ENCODE measurements at regions not wholly inside any gene's neighbourhood (a gene's known extent, or its start where the extent isn't known, plus 50 kb on each side); places are given as distances from the start of the nearest gene placed in this dataset.

- WGBS, 2 donors, result 65 to 87% methylated on average over 1 of the region's 1 CpG
- Histone ChIP-seq H3K27me3 (no peaks in the 10 kb centered on the region), H3K27ac (no peak overlapping the region), H3K9me3 (no peaks in the 10 kb centered on the region), H3K4me1 (no peaks in the 10 kb centered on the region), H3K36me3 (no peaks in the 10 kb centered on the region), H3K4me3 (replicated peaks in 1 of 3) (no peak overlapping the region)
- intact Hi-C loops (cut with DNase I), result no loop called here
- no peak for DNase-seq
- TF ChIP-seq, protein P1, sequence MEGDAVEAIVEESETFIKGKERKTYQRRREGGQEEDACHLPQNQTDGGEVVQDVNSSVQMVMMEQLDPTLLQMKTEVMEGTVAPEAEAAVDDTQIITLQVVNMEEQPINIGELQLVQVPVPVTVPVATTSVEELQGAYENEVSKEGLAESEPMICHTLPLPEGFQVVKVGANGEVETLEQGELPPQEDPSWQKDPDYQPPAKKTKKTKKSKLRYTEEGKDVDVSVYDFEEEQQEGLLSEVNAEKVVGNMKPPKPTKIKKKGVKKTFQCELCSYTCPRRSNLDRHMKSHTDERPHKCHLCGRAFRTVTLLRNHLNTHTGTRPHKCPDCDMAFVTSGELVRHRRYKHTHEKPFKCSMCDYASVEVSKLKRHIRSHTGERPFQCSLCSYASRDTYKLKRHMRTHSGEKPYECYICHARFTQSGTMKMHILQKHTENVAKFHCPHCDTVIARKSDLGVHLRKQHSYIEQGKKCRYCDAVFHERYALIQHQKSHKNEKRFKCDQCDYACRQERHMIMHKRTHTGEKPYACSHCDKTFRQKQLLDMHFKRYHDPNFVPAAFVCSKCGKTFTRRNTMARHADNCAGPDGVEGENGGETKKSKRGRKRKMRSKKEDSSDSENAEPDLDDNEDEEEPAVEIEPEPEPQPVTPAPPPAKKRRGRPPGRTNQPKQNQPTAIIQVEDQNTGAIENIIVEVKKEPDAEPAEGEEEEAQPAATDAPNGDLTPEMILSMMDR (IDR thresholded peaks at IDR 0.05), result no peak
- no peak for TF ChIP-seq POLR2A (IDR thresholded peaks at IDR 0.05)
Measured at GRCh38 chr11:37574361-37574760, 976.3 kb upstream of the RAG2 start.

DNA sequence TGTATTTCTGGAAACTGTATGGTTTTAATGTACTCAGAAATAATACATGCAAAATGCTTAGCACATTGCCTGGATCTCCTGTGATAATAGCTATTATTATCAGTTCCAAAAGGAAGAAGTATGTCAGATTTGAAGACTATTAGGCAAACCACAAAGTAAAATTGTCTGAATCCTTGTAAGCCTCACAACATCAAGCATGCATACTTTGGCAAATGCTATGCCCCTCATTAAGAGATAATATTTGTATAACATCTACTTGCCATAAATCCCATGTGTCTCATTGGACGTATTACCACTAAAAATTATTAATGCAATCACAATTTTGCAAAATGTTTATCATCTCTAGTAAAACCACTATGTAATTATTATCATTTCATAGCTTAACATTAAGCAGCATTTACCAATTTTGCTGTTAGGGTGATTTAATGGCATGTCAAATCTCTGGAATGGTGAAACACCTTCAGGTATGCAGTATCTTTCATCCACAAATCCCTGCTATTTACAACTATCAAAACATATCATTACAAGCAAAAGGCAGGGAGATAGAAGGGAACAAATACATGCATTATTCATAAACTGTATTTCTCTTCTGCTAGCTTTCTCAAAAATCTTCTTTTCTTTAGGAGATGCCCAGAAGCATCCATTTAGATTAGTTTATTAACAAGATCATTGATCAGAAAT, 974.6 kb upstream of the RAG2 start:
- H3K36me3 ChIP-seq, result no peaks in the 10 kb centered on the region
- WGBS, 2 donors, result 53 to 75% methylated on average over 1 of the region's 1 CpG
- intact Hi-C loops (cut with DNase I), result no loop called here
- H3K4me1 ChIP-seq, result no peaks in the 10 kb centered on the region
- no peak for DNase-seq
- no peaks in the 10 kb centered on the region for H3K9me3 ChIP-seq
- TF ChIP-seq, protein P1 (IDR thresholded peaks at IDR 0.05), result no peak
- TF ChIP-seq POLR2A (IDR thresholded peaks at IDR 0.05), result no peak
- H3K27ac ChIP-seq, result no peak overlapping the region
- no peaks in the 10 kb centered on the region for H3K27me3 ChIP-seq
- no peak overlapping the region for H3K4me3 ChIP-seq (replicated peaks in 1 of 3)

DNA sequence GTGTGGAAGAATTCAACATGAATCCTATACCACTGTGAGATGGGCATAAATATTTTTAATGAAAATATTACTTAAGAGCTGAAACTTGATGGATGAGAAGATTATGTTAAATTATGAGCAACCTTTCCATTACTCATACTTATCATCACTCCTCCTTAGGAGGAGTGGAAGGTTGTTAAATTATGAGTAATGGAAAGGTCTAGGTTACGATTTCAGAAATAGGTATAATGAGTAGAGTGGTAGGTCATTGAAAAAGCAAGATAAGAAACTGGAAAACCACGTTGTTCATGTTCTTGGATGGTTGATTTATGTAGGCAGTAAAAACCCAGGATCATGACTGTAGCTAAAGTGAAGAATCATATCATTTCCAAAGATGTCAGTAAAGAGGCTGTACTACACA, 973.2 kb upstream of the RAG2 start:
- no peak for TF ChIP-seq POLR2A (IDR thresholded peaks at IDR 0.05)
- TF ChIP-seq, protein P1 (IDR thresholded peaks at IDR 0.05), result no peak
- Histone ChIP-seq H3K36me3 (no peaks in the 10 kb centered on the region), H3K4me3 (replicated peaks in 1 of 3) (no peak overlapping the region), H3K27ac (no peak overlapping the region), H3K4me1 (no peaks in the 10 kb centered on the region), H3K9me3 (no peaks in the 10 kb centered on the region), H3K27me3 (no peaks in the 10 kb centered on the region)
- DNase-seq, result no peak
- WGBS, 2 donors, result 69 to 71% methylated on average over 2 of the region's 2 CpGs
- intact Hi-C loops (cut with DNase I), result no loop called here

DNA sequence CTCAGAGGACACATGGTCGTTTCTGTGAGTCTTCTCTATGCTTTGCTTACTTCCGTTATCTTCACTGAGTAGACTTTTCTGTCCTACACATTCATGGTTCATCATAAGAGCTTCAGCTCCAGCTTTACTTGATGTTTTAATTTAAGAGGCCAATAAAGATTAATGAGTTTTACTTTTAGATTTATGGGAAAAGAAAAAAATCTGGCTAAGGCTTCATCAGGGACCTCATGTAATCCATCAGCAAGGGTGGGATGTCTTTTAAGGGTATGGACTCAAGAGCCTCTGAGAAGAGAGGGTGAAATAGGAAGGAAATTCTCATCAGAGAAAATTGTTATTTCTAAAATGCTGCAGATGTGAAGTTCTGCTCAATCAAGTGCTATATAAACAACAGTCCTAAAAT, 963.0 kb upstream of the RAG2 start:
- Histone ChIP-seq H3K4me3 (replicated peaks in 1 of 3) (no peak overlapping the region), H3K36me3 (no peaks in the 10 kb centered on the region), H3K9me3 (no peaks in the 10 kb centered on the region), H3K27ac (no peak overlapping the region), H3K4me1 (no peaks in the 10 kb centered on the region), H3K27me3 (no peaks in the 10 kb centered on the region)
- WGBS, 2 donors, result 70% methylated on average over 2 of the region's 2 CpGs
- intact Hi-C loops (cut with DNase I), result no loop called here
- TF ChIP-seq POLR2A (IDR thresholded peaks at IDR 0.05), result no peak
- TF ChIP-seq, protein P1 (IDR thresholded peaks at IDR 0.05), result no peak
- DNase-seq, result no peak

GRCh38 chr11:37560346-37560745, 962.3 kb upstream of the RAG2 start:
- H3K4me3 ChIP-seq (replicated peaks in 1 of 3), result no peak overlapping the region
- no peak overlapping the region for H3K27ac ChIP-seq
- no peak for DNase-seq
- intact Hi-C loops (cut with DNase I), result no loop called here
- H3K27me3 ChIP-seq, result no peaks in the 10 kb centered on the region
- H3K36me3 ChIP-seq, result no peaks in the 10 kb centered on the region
- WGBS, 2 donors, result 65 to 78% methylated on average over 4 of the region's 4 CpGs
- H3K9me3 ChIP-seq, result no peaks in the 10 kb centered on the region
- H3K4me1 ChIP-seq, result no peaks in the 10 kb centered on the region
- TF ChIP-seq, protein P1 (IDR thresholded peaks at IDR 0.05), result no peak
- TF ChIP-seq POLR2A (IDR thresholded peaks at IDR 0.05), result no peak
